PC-3 (cell line): ENCODE measurements at regions not wholly inside any gene's neighbourhood (a gene's known extent, or its start where the extent isn't known, plus 50 kb on each side); places are given as distances from the start of the nearest gene placed in this dataset.
"Not testable (repeated sequence)": the region's sequence is repeated elsewhere in the genome, so short reads cannot be mapped to it uniquely, and the experiment has no call there.

ENCODE experiments used
- ATAC-seq: fragments of 200-7000 bp; cut with Tn5 transposase; 2 replicates; pipeline ENCODE4 v1.9.1; 2020; ENCODE audit warnings: mild to moderate bottlenecking, moderate library complexity
- BruUV-seq: library from RNA; stranded (reverse); fragments of 400-500 nt; replicated peaks from 2 replicates; lab custom pipeline; 2021; lab: Mats Ljungman, UMichigan
- CTCF ChIA-PET: fragments of 300-600 bp; sonication (Branson Sonifier 250); formaldehyde crosslinking; loops from one replicate; lab custom pipeline; 2022; ENCODE audit warnings: antibody characterized with exemption; lab: Charles Lee
- POLR2A ChIA-PET: fragments of 300-600 bp; sonication (Branson Sonifier 250); formaldehyde crosslinking; loops from one replicate; lab custom pipeline; 2022; ENCODE audit warnings: antibody characterized with exemption; ENCODE audit not compliant: unreplicated experiment; lab: Charles Lee
- DNase-seq: peaks from one replicate; pipeline ENCODE4 v3.0.0-alpha.2; 2015
- H2AFZ ChIP-seq: fragments of 300-600 bp; sonication (generic); 2 replicates; pipeline ENCODE4 v1.6.0; 2016; ENCODE audit warnings: antibody characterized with exemption, low read length
- H3F3A ChIP-seq: fragments of 300-600 bp; sonication (generic); one replicate; pipeline ENCODE4 v1.6.0; 2017; ENCODE audit warnings: antibody characterized with exemption, low read length, control low read depth, mild to moderate bottlenecking; ENCODE audit not compliant: unreplicated experiment
- H3K27ac ChIP-seq: fragments of 300-600 bp; sonication (generic); 2 replicates; pipeline ENCODE4 v1.5.1; 2016; ENCODE audit warnings: mild to moderate bottlenecking, low read length
- H3K27me3 ChIP-seq: fragments of 300-600 bp; sonication (generic); 2 replicates; pipeline ENCODE4 v1.6.1; 2016; ENCODE audit warnings: low read length, mixed read lengths
- H3K36me3 ChIP-seq: fragments of 300-600 bp; sonication (generic); 2 replicates; pipeline ENCODE4 v1.6.1; 2016; ENCODE audit warnings: low read depth, mixed run types, low read length, mixed read lengths
- H3K4me1 ChIP-seq: fragments of 300-600 bp; sonication (generic); 2 replicates; pipeline ENCODE4 v1.5.1; 2016; ENCODE audit warnings: low read length; ENCODE audit not compliant: insufficient read depth
- H3K4me2 ChIP-seq: fragments of 300-600 bp; sonication (generic); 2 replicates; pipeline ENCODE4 v1.6.0; 2016; ENCODE audit warnings: low read length
- H3K4me3 ChIP-seq: fragments of 300-600 bp; sonication (generic); 2 replicates; pipeline ENCODE4 v1.5.1; 2016; ENCODE audit warnings: mild to moderate bottlenecking, low read length, mixed read lengths
- H3K79me2 ChIP-seq: fragments of 300-600 bp; sonication (generic); 2 replicates; pipeline ENCODE4 v1.6.1; 2017; ENCODE audit warnings: low read length, mixed read lengths
- H3K9ac ChIP-seq: fragments of 300-600 bp; sonication (generic); 2 replicates; pipeline ENCODE4 v1.6.0; 2016; ENCODE audit warnings: mild to moderate bottlenecking, low read length
- H3K9me2 ChIP-seq: fragments of 300-600 bp; sonication (generic); replicated peaks from 2 replicates; pipeline ENCODE4 v1.6.1; 2016; ENCODE audit warnings: mixed run types, low read length, mixed read lengths
- H3K9me3 ChIP-seq: fragments of 300-600 bp; sonication (generic); 2 replicates; pipeline ENCODE4 v1.6.1; 2016; ENCODE audit warnings: low read length, mixed read lengths
- H4K20me1 ChIP-seq: fragments of 300-600 bp; sonication (generic); 2 replicates; pipeline ENCODE4 v1.6.1; 2016; ENCODE audit warnings: low read length, mixed read lengths
- CTCF ChIP-seq: fragments of 300-600 bp; sonication (generic); conservative IDR thresholded peaks from 2 replicates; pipeline ENCODE4 v1.5.1; 2017; ENCODE audit warnings: antibody characterized with exemption, low read depth, mild to moderate bottlenecking, low read length
- EZH2 ChIP-seq: fragments of 300-600 bp; sonication (generic); IDR thresholded peaks from one replicate; pipeline ENCODE4 v1.6.1; 2017; ENCODE audit warnings: antibody characterized with exemption, mild to moderate bottlenecking, low read length; ENCODE audit not compliant: unreplicated experiment
- EZH2phosphoT487 ChIP-seq: fragments of 300-600 bp; sonication (generic); IDR thresholded peaks from 2 replicates; pipeline ENCODE4 v1.6.1; 2018; ENCODE audit warnings: mild to moderate bottlenecking, antibody characterized with exemption, low read length, borderline replicate concordance
- intact Hi-C: fragments of 100-400 bp; cut with micrococcal nuclease; formaldehyde crosslinking; loops from 2 replicates; pipeline ENCODE4 v1.9.0; 2023

DNA sequence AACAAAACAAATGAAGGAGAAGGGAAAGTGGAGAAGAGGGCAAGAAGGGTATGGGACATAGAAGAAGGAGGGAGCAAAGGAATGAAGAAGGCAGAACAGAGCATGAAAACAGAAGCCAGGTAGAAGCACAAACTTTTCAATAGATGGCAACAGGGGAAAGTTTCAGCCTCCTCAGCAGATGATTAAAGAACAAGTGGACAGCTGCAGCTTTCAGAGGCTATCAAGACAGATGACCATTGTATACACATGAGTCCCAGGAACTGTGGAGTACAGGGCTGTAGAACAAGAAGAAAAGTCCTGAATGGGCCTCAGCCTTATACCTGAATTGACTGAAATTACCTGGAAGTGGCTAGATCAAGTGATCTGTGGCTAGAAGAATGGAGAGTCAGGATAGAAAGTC is 62.0 kb upstream of the FIBIN start:
- Histone ChIP-seq H3K36me3 (no peaks in the 10 kb centered on the region), H3K4me3 (no peak overlapping the region), H3K9me3 (no peaks in the 10 kb centered on the region), H3K9me2 (no peaks in the 10 kb centered on the region), H2AFZ (no peak overlapping the region), H3F3A (no peaks in the 10 kb centered on the region), H3K9ac (no peak overlapping the region), H3K79me2 (no peaks in the 10 kb centered on the region), H3K27me3 (no peaks in the 10 kb centered on the region), H3K27ac (no peak overlapping the region), H4K20me1 (no peaks in the 10 kb centered on the region), H3K4me1 (no peaks in the 10 kb centered on the region), H3K4me2 (no peak overlapping the region)
- intact Hi-C loops, result no loop called here
- no peak for TF ChIP-seq CTCF
- no peak for TF ChIP-seq EZH2phosphoT487
- TF ChIP-seq EZH2, result no peak
- ATAC-seq, result no peak
- CTCF ChIA-PET, result no interaction called here
- DNase-seq, result no peak
- POLR2A ChIA-PET, result no interaction called here
- no TSS peak for BruUV-seq

GRCh38 chr11:26936109-26936508 is 57.8 kb upstream of the FIBIN start:
- Histone ChIP-seq H3K79me2 (no peaks in the 10 kb centered on the region), H3K27me3 (no peaks in the 10 kb centered on the region), H2AFZ (no peak overlapping the region), H3K9ac (no peak overlapping the region), H3K4me1 (no peaks in the 10 kb centered on the region), H3K9me2 (no peaks in the 10 kb centered on the region), H4K20me1 (no peaks in the 10 kb centered on the region), H3K27ac (no peak overlapping the region), H3K9me3 (no peaks in the 10 kb centered on the region), H3K36me3 (no peaks in the 10 kb centered on the region), H3F3A (no peaks in the 10 kb centered on the region), H3K4me2 (no peak overlapping the region), H3K4me3 (no peak overlapping the region)
- DNase-seq, result no peak
- intact Hi-C loops, result no loop called here
- no peak for ATAC-seq
- ChIA-PET POLR2A (no interaction called here), CTCF (no interaction called here)
- BruUV-seq, result no TSS peak
- TF ChIP-seq EZH2phosphoT487 (no peak), CTCF (no peak), EZH2 (no peak)

DNA sequence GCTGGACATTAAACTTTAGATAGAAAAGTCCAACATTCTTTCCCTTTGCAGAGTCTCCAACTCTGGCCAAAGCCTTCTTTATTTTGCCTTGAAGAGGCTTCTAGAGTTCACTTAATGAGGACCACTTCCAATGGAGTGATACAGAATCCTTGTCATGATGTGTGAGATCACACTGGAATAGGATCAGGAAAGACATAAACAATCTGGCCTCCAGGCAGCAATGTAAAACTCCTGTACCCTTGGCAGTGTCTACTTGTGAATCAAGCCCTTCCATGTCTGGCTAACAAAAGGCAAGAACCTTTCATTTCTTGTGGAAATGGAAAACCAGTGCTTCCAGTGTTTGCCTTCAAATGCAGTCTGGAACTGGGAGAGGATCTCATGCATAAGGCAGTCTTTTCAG is 56.5 kb upstream of the FIBIN start:
- CTCF ChIA-PET, result no interaction called here
- Histone ChIP-seq H3K36me3 (no peaks in the 10 kb centered on the region), H3K9me3 (no peaks in the 10 kb centered on the region), H3K4me3 (no peak overlapping the region), H3K27ac (no peak overlapping the region), H3F3A (no peaks in the 10 kb centered on the region), H3K9me2 (no peaks in the 10 kb centered on the region), H3K4me2 (no peak overlapping the region), H3K79me2 (no peaks in the 10 kb centered on the region), H3K27me3 (no peaks in the 10 kb centered on the region), H2AFZ (no peak overlapping the region), H3K4me1 (no peaks in the 10 kb centered on the region), H3K9ac (no peak overlapping the region), H4K20me1 (no peaks in the 10 kb centered on the region)
- ATAC-seq (no peak), DNase-seq (no peak)
- no TSS peak for BruUV-seq
- intact Hi-C loops, result no loop called here
- POLR2A ChIA-PET, result no interaction called here
- no peak for TF ChIP-seq EZH2phosphoT487
- no peak for TF ChIP-seq EZH2

- H3K9me3 ChIP-seq, H3K27ac ChIP-seq, POLR2A ChIA-PET, ATAC-seq, H3K36me3 ChIP-seq, H3K4me1 ChIP-seq, intact Hi-C loops, CTCF ChIA-PET, H3K27me3 ChIP-seq, H3K4me2 ChIP-seq, H2AFZ ChIP-seq, BruUV-seq, H3K9me2 ChIP-seq, H3K9ac ChIP-seq, H3K4me3 ChIP-seq, DNase-seq, H3K79me2 ChIP-seq, H4K20me1 ChIP-seq, H3F3A ChIP-seq: not testable (repeated sequence)
These were observed 53.4 kb upstream of the FIBIN start for GRCh38 chr11:26940501-26940900.
